ENCODE measurements at regions not wholly inside any gene's neighbourhood (a gene's known extent, or its start where the extent isn't known, plus 50 kb on each side); places are given as distances from the start of the nearest gene placed in this dataset.

DNA sequence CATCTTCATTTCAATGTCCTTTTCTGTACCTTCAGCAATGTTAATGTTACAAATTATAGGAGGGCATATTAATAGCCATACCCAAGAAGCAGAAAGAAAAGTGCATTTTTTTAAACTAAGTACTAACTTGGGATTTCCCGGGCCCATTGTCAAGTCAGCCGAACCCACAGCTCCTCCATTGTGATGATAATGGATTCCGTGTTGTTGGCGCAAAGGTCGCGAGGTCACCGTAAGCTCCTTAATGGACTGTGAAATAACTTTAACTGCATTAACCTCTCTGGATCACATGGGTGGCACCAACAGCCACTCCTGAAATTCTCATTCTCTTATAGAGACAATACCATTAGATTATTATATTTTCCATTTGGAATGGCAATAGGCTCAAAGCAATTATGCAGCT lies 250.6 kb upstream of the RRP15 start:
- H3K27me3 ChIP-seq = no peaks in the 10 kb centered on the region
- H3K36me3 ChIP-seq = no peaks in the 10 kb centered on the region
- H3K4me3 ChIP-seq = no peak overlapping the region
- intact Hi-C loops (cut with DNase I; ENCODE audit: low total_unique reads) = no loop called here
- H3K27ac ChIP-seq = no peak overlapping the region
- H3K4me1 ChIP-seq = no peaks in the 10 kb centered on the region
- no peaks in the 10 kb centered on the region for H3K9me3 ChIP-seq
- TF ChIP-seq, protein P1, sequence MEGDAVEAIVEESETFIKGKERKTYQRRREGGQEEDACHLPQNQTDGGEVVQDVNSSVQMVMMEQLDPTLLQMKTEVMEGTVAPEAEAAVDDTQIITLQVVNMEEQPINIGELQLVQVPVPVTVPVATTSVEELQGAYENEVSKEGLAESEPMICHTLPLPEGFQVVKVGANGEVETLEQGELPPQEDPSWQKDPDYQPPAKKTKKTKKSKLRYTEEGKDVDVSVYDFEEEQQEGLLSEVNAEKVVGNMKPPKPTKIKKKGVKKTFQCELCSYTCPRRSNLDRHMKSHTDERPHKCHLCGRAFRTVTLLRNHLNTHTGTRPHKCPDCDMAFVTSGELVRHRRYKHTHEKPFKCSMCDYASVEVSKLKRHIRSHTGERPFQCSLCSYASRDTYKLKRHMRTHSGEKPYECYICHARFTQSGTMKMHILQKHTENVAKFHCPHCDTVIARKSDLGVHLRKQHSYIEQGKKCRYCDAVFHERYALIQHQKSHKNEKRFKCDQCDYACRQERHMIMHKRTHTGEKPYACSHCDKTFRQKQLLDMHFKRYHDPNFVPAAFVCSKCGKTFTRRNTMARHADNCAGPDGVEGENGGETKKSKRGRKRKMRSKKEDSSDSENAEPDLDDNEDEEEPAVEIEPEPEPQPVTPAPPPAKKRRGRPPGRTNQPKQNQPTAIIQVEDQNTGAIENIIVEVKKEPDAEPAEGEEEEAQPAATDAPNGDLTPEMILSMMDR (IDR thresholded peaks at IDR 0.05) = no peak
- no peak for TF ChIP-seq POLR2AphosphoS5 (IDR thresholded peaks at IDR 0.05)
- no peak for TF ChIP-seq POLR2A (IDR thresholded peaks at IDR 0.05)
- no peak for DNase-seq (ENCODE audit: low spot score in 2 of 2)

DNA sequence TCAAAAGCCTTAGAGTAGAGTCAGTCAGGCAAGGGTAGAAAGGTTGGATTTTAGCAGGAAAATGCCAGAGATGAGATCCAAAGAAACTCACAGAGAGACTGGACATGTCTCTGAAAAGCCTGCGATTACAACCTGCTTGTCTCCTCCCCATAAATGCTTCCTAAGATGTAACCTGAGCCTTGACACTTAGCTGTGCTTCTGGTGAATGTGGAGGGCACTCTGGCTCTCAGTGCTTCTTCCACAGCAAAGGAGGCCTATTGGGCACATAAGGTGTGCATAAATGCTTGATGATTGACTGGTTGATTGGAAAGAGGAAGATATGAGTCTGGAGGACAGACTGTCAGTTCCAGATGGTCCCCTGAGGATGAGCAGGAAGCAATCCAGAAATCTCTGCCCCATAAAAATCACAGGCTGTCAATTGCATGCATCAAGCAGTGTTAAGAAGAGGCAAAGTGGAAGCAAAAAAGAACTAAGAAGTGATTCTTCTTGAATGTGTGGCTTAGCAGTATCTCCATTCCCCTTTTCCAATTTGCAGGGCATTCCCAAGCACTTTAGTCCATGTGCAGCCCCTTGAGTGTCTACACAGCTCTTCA lies 236.2 kb upstream of the RRP15 start:
- no peak for DNase-seq (ENCODE audit: low spot score in 2 of 2)
- TF ChIP-seq POLR2AphosphoS5 (IDR thresholded peaks at IDR 0.05) (no peak), POLR2A (IDR thresholded peaks at IDR 0.05) (no peak)
- TF ChIP-seq, protein P1 (IDR thresholded peaks at IDR 0.05) = no peak

GRCh38 chr1:218049641-218050040 lies 235.5 kb upstream of the RRP15 start:
- no peak for TF ChIP-seq POLR2A (IDR thresholded peaks at IDR 0.05)
- TF ChIP-seq, protein P1 (IDR thresholded peaks at IDR 0.05) = no peak
- no peak overlapping the region for H3K27ac ChIP-seq
- H3K27me3 ChIP-seq = no peaks in the 10 kb centered on the region
- H3K4me3 ChIP-seq = no peak overlapping the region
- DNase-seq (ENCODE audit: low spot score in 2 of 2) = no peak
- H3K9me3 ChIP-seq = no peaks in the 10 kb centered on the region
- intact Hi-C loops (cut with DNase I; ENCODE audit: low total_unique reads) = loop anchor here (10.0 kb wide), 1 partner anchor 1055 kb away; no protein-coding TSS in a partner anchor
- H3K36me3 ChIP-seq = no peaks in the 10 kb centered on the region
- H3K4me1 ChIP-seq = no peaks in the 10 kb centered on the region

More for the DNA sequence above, 236.2 kb upstream of the RRP15 start:
- Histone ChIP-seq H3K27ac (no peak overlapping the region), H3K9me3 (no peaks in the 10 kb centered on the region), H3K27me3 (no peaks in the 10 kb centered on the region), H3K4me1 (no peaks in the 10 kb centered on the region), H3K4me3 (no peak overlapping the region), H3K36me3 (no peaks in the 10 kb centered on the region)
- intact Hi-C loops (cut with DNase I; ENCODE audit: low total_unique reads) = no loop called here

DNA sequence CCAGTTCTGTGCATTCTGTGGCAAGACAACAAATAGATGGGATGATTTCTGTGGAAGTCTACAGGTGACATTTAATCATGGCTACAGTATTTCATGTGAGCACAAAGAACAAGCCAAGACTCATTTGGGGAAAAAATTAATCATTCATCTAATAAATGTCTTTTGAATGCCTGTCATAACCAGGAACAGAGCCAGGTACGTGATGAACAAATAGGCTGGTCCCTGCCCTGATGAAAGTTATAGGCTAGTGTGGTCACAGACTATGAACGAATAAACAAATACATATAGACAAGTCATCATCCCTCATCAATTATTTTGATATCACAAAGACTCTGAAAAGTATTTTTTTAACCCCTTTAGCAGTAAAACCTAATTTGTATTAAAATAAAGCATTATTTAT lies 226.4 kb upstream of the RRP15 start:
- Histone ChIP-seq H3K27me3 (no peaks in the 10 kb centered on the region), H3K27ac (no peak overlapping the region), H3K4me3 (no peak overlapping the region), H3K36me3 (no peaks in the 10 kb centered on the region), H3K4me1 (no peaks in the 10 kb centered on the region), H3K9me3 (no peaks in the 10 kb centered on the region)
- DNase-seq (ENCODE audit: low spot score in 2 of 2) = no peak
- TF ChIP-seq, protein P1 (IDR thresholded peaks at IDR 0.05) = no peak
- no peak for TF ChIP-seq POLR2A (IDR thresholded peaks at IDR 0.05)
- TF ChIP-seq POLR2AphosphoS5 (IDR thresholded peaks at IDR 0.05) = no peak
- intact Hi-C loops (cut with DNase I; ENCODE audit: low total_unique reads) = loop anchor here (10.0 kb wide), 1 partner anchor 1064 kb away; no protein-coding TSS in a partner anchor

DNA sequence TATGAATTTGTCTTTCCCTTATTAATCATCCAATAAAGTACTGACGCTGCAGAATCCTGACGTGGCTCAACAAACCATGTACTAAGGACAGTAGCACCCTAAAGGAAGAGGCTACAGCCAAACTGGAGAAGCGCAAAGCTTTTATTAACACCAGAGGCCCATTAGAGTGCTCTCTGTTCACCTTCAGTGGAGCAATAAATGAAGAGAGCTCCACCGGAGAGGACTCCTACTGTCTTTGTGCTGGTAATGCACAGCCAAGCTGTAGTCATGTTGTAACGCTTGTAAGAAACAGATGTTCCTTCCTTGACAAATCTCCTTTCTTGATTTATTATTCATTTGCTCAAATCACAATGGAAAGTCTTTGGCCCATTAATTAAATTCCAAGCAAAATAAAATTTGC lies 220.7 kb upstream of the RRP15 start:
- intact Hi-C loops (cut with DNase I; ENCODE audit: low total_unique reads) = no loop called here
- H3K4me1 ChIP-seq = no peaks in the 10 kb centered on the region
- no peaks in the 10 kb centered on the region for H3K27me3 ChIP-seq
- no peak overlapping the region for H3K4me3 ChIP-seq
- TF ChIP-seq, protein P1 (IDR thresholded peaks at IDR 0.05) = no peak
- no peak for TF ChIP-seq POLR2A (IDR thresholded peaks at IDR 0.05)
- no peak for TF ChIP-seq POLR2AphosphoS5 (IDR thresholded peaks at IDR 0.05)
- H3K9me3 ChIP-seq = no peaks in the 10 kb centered on the region
- H3K27ac ChIP-seq = no peak overlapping the region
- no peak for DNase-seq (ENCODE audit: low spot score in 2 of 2)
- no peaks in the 10 kb centered on the region for H3K36me3 ChIP-seq

Data from breast epithelium (tissue), 4 donors.